ENCODE measurements at regions not wholly inside any gene's neighbourhood (a gene's known extent, or its start where the extent isn't known, plus 50 kb on each side); places are given as distances from the start of the nearest gene placed in this dataset.

DNA sequence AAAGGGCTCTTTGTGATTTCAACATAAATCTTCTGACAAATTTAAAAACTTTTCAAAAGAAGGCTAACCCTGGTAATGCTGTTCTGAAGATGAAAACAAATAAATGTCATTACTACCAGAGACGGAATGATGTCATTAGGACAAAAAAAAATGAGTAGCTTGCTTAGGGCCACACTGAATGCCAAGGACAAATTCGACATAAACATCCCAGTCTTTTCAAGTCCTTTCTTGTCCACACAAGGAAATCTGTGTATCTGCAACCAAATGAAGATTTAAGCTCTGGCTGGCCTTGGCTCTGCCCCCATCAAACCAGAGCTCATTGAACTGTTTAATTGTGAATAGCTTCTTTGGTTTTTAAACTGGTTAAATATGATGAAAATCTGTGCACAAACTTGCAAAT, 592.7 kb downstream of the TLE1 start:
- TF ChIP-seq CTCF (IDR thresholded peaks at IDR 0.05) (no peak), POLR2A (IDR thresholded peaks at IDR 0.05) (no peak)

Measured in body of pancreas (tissue), 4 donors.